ENCODE measurements at regions not wholly inside any gene's neighbourhood (a gene's known extent, or its start where the extent isn't known, plus 50 kb on each side); places are given as distances from the start of the nearest gene placed in this dataset.

DNA sequence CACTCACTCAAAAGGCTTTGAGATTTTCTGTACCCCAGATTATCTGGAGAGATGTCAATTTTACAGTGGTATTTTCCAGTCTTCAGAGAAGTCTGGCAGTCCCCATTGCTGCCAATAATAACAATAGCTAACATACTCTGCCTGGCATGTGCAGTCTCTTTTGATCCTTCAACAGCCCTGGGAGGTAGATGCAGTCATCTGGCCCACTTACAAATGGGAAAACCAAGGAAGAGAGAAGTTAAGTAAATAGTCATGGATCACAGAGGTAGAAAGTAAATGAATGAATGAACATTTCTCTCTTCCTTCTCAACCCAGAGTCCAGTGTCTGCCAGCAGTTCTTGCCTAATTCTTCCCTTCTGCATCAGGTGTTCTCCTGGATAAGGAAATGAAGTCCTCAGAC, 113.0 kb upstream of the EDNRA start:
- no peak for TF ChIP-seq POLR2A (IDR thresholded peaks at IDR 0.05; ENCODE audit: low read depth, low read length)
- no peak for TF ChIP-seq POLR2AphosphoS5 (IDR thresholded peaks at IDR 0.05; ENCODE audit: low read depth, low read length)
- TF ChIP-seq TAF1 (IDR thresholded peaks at IDR 0.05; ENCODE audit: borderline replicate concordance, low read depth, low read length), result no peak

Data from GM12892 (cell line).